ENCODE measurements at regions not wholly inside any gene's neighbourhood (a gene's known extent, or its start where the extent isn't known, plus 50 kb on each side); places are given as distances from the start of the nearest gene placed in this dataset.

DNA sequence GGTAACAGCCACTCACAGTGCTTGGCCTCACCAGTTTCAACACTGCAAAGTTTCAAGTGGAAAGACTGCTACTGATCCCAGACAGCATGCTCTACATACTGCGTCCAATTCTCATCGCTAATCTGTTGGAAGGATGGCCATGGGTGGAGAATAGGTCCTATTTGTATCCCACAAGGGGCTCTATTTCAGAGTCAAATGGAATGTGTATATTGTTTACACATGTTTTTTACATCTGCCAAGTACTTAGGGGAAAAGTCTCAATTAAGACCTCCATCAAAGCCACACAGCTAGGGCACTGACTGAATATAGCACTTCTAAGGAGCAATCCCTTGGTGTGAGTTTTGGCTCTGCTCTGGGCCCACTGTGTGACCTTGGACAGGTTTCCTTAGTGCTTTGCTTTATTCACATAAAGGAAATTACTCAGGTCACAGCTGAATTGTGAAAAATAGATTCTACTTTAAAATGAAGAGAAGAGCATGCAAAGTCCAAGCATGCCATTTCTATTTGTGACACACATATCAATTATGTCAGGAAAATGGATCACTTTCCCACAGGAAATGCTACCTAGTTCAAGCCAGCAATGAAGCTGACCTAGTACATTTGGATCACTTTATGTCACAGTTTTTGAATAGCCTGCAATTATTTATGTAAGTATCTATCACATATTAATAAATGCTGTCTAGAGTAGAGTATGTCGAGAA lies 112.9 kb upstream of the STK17B start:
- TF ChIP-seq, protein P1, sequence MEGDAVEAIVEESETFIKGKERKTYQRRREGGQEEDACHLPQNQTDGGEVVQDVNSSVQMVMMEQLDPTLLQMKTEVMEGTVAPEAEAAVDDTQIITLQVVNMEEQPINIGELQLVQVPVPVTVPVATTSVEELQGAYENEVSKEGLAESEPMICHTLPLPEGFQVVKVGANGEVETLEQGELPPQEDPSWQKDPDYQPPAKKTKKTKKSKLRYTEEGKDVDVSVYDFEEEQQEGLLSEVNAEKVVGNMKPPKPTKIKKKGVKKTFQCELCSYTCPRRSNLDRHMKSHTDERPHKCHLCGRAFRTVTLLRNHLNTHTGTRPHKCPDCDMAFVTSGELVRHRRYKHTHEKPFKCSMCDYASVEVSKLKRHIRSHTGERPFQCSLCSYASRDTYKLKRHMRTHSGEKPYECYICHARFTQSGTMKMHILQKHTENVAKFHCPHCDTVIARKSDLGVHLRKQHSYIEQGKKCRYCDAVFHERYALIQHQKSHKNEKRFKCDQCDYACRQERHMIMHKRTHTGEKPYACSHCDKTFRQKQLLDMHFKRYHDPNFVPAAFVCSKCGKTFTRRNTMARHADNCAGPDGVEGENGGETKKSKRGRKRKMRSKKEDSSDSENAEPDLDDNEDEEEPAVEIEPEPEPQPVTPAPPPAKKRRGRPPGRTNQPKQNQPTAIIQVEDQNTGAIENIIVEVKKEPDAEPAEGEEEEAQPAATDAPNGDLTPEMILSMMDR (IDR thresholded peaks at IDR 0.05), result no peak
- no peak for TF ChIP-seq POLR2A (IDR thresholded peaks at IDR 0.05)
